Neuronal stem cell (in vitro differentiated cells): ENCODE measurements at regions not wholly inside any gene's neighbourhood (a gene's known extent, or its start where the extent isn't known, plus 50 kb on each side); places are given as distances from the start of the nearest gene placed in this dataset.
"Not testable (repeated sequence)": the region's sequence is repeated elsewhere in the genome, so short reads cannot be mapped to it uniquely, and the experiment has no call there.

ENCODE experiments used
- DNase-seq: peaks from one replicate; pipeline ENCODE4 v3.0.0-alpha.2; 2013; ENCODE audit warnings: low spot score
- H2AFZ ChIP-seq: one replicate; pipeline ENCODE4 v1.6.1; 2013; ENCODE audit warnings: mild to moderate bottlenecking, low read length, inconsistent platforms
- H2AK5ac ChIP-seq: 2 replicates; pipeline ENCODE4 v1.6.1; 2013; ENCODE audit warnings: low read depth, mild to moderate bottlenecking, inconsistent platforms, low read length, moderate library complexity, mixed read lengths
- H2BK120ac ChIP-seq: 2 replicates; pipeline ENCODE4 v1.6.1; 2013; ENCODE audit warnings: low read depth, mild to moderate bottlenecking, inconsistent platforms, low read length, moderate library complexity, mixed read lengths
- H2BK12ac ChIP-seq: one replicate; pipeline ENCODE4 v1.6.1; 2013; ENCODE audit warnings: low read length, inconsistent platforms
- H2BK15ac ChIP-seq: 2 replicates; pipeline ENCODE4 v1.6.1; 2013; ENCODE audit warnings: mild to moderate bottlenecking, low read length, inconsistent platforms, mixed read lengths
- H2BK5ac ChIP-seq: one replicate; pipeline ENCODE4 v1.6.1; 2013; ENCODE audit warnings: inconsistent platforms, mild to moderate bottlenecking, low read length, moderate library complexity
- H3K14ac ChIP-seq: one replicate; pipeline ENCODE4 v1.6.1; 2013; ENCODE audit warnings: low read length, inconsistent platforms
- H3K18ac ChIP-seq: 2 replicates; pipeline ENCODE4 v1.6.1; 2013; ENCODE audit warnings: low read length, inconsistent platforms
- H3K23ac ChIP-seq: 2 replicates; pipeline ENCODE4 v1.6.1; 2013; ENCODE audit warnings: low read depth, mild to moderate bottlenecking, mixed read lengths, low read length, inconsistent platforms; ENCODE audit not compliant: poor library complexity
- H3K27ac ChIP-seq: replicated peaks from 3 replicates; pipeline ENCODE4 v1.5.1; 2013; ENCODE audit warnings: low read length, inconsistent platforms
- H3K27me3 ChIP-seq, 3 experiments: 2 replicates each; pipeline ENCODE4 v1.6.1; 2013; ENCODE audit warnings: low read length in 3 of 3, mild to moderate bottlenecking in 2 of 3, inconsistent platforms in 1 of 3, low read depth in 1 of 3, mixed read lengths in 1 of 3, moderate library complexity in 1 of 3; ENCODE audit not compliant: control insufficient read depth in 3 of 3, insufficient read depth in 3 of 3
- H3K36me3 ChIP-seq, 2 donors: replicated peaks in 1 of 2; 2 replicates each; pipeline ENCODE4 v1.6.1; 2013; ENCODE audit warnings: low read length in 2 of 2; ENCODE audit not compliant: control insufficient read depth in 2 of 2, insufficient read depth in 2 of 2
- H3K4ac ChIP-seq: 2 replicates; pipeline ENCODE4 v1.6.1; 2013; ENCODE audit warnings: inconsistent platforms, mild to moderate bottlenecking, low read length, moderate library complexity
- H3K4me1 ChIP-seq, 2 donors: 1 replicate in 1 of 2; 2 replicates in 1 of 2; pipeline ENCODE4 v1.6.1; 2013; ENCODE audit warnings: low read length in 2 of 2, low read depth in 1 of 2; ENCODE audit not compliant: control insufficient read depth in 2 of 2, insufficient read depth in 1 of 2
- H3K4me2 ChIP-seq: one replicate; pipeline ENCODE4 v1.6.1; 2013; ENCODE audit warnings: mild to moderate bottlenecking, low read length, inconsistent platforms; ENCODE audit not compliant: insufficient read depth, poor library complexity, severe bottlenecking
- H3K4me3 ChIP-seq, 2 donors: 2 replicates each; pipeline ENCODE4 v1.5.1; 2013; ENCODE audit warnings: low read length in 2 of 2, mild to moderate bottlenecking in 2 of 2, inconsistent platforms in 1 of 2, moderate library complexity in 1 of 2
- H3K79me1 ChIP-seq: one replicate; pipeline ENCODE4 v1.6.1; 2013; ENCODE audit warnings: low read depth, mild to moderate bottlenecking, inconsistent platforms, low read length, moderate library complexity
- H3K9ac ChIP-seq: one replicate; pipeline ENCODE4 v1.6.1; 2013; ENCODE audit warnings: mild to moderate bottlenecking, low read depth, low read length, inconsistent platforms; ENCODE audit not compliant: poor library complexity
- H3K9me3 ChIP-seq, 2 donors: replicated peaks in 1 of 2; 2 replicates each; pipeline versions ENCODE3 to v1.6.1; 2013; ENCODE audit warnings: low read length in 2 of 2, mild to moderate bottlenecking in 2 of 2, inconsistent platforms in 1 of 2, low read depth in 1 of 2, mixed read lengths in 1 of 2, moderate library complexity in 1 of 2; ENCODE audit not compliant: control insufficient read depth in 2 of 2, insufficient read depth in 1 of 2
- H4K8ac ChIP-seq: one replicate; pipeline ENCODE4 v1.6.1; 2013; ENCODE audit warnings: low read depth, mild to moderate bottlenecking, inconsistent platforms, low read length, moderate library complexity
- H4K91ac ChIP-seq: one replicate; pipeline ENCODE4 v1.6.1; 2013; ENCODE audit warnings: low read length, low read depth, mild to moderate bottlenecking, inconsistent platforms; ENCODE audit not compliant: poor library complexity
- WGBS, 2 donors: extraction: QIAGEN DNeasy Blood & Tissue Kit; methylation state at CpG; one replicate each; pipeline ENCODE4 v1.1.7; 2013; ENCODE audit warnings: missing lambda C conversion rate in 2 of 2, mixed read lengths in 1 of 2; ENCODE audit not compliant: insufficient read length in 2 of 2, insufficient replicate concordance in 1 of 2; ENCODE audit errors: extremely low coverage in 2 of 2; 5-methylcytosine and 5-hydroxymethylcytosine counted together

- no CpG with 5 or more reads among the region's 5 CpGs for WGBS, 2 donors
- H2AFZ ChIP-seq, H3K4me2 ChIP-seq, H3K27ac ChIP-seq, H3K27me3 ChIP-seq, H3K23ac ChIP-seq, H2BK12ac ChIP-seq, H2BK5ac ChIP-seq, H4K8ac ChIP-seq, DNase-seq, H2BK120ac ChIP-seq, H3K4me3 ChIP-seq, H3K9me3 ChIP-seq, H3K4me1 ChIP-seq, H2BK15ac ChIP-seq, H4K91ac ChIP-seq, H3K14ac ChIP-seq, H3K79me1 ChIP-seq, H3K18ac ChIP-seq, H2AK5ac ChIP-seq, H3K9ac ChIP-seq, H3K4ac ChIP-seq, H3K36me3 ChIP-seq: not testable (repeated sequence)
Observed at GRCh38 chr15:24324096-24324495, 351.5 kb upstream of the NPAP1 start.

GRCh38 chr15:24326513-24326912 is 349.1 kb upstream of the NPAP1 start:
- no CpG with 5 or more reads among the region's 1 CpG for WGBS, 2 donors

DNA sequence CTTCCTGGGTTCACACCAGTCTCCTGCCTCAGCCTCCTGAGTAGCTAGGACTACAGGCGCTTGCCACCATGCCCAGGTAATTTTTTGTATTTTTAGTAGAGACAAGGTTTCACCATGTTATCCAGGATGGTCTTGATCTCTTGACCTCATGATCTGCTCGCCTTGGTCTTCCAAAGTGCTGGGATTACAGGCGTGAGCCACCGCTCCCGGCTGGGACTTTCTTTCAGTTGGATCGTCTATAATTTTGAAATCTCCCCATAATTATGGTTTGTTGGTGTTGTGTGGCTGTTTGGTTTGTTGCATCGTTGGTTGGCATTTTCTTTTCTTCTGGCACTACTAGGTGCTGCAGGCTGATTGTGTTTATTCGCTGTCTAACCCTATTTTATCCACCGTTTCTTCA is 343.6 kb upstream of the NPAP1 start:
- H4K8ac ChIP-seq, H3K4me1 ChIP-seq, H3K79me1 ChIP-seq, H2BK120ac ChIP-seq, H2BK15ac ChIP-seq, H3K23ac ChIP-seq, H3K9ac ChIP-seq, H3K27me3 ChIP-seq, H3K4ac ChIP-seq, H2AK5ac ChIP-seq, H2BK12ac ChIP-seq, H3K14ac ChIP-seq, H3K27ac ChIP-seq, H2BK5ac ChIP-seq, H3K4me3 ChIP-seq, H3K18ac ChIP-seq, H3K36me3 ChIP-seq, H3K9me3 ChIP-seq, DNase-seq, H4K91ac ChIP-seq, H2AFZ ChIP-seq, H3K4me2 ChIP-seq: not testable (repeated sequence)
- no CpG with 5 or more reads among the region's 9 CpGs for WGBS, 2 donors

More at GRCh38 chr15:24326513-24326912, 349.1 kb upstream of the NPAP1 start:
- H2AFZ ChIP-seq, H2BK120ac ChIP-seq, H3K4ac ChIP-seq, H2AK5ac ChIP-seq, DNase-seq, H3K9me3 ChIP-seq, H2BK15ac ChIP-seq, H3K27ac ChIP-seq, H4K91ac ChIP-seq, H3K36me3 ChIP-seq, H3K23ac ChIP-seq, H3K4me1 ChIP-seq, H4K8ac ChIP-seq, H3K14ac ChIP-seq, H3K18ac ChIP-seq, H2BK12ac ChIP-seq, H3K79me1 ChIP-seq, H3K9ac ChIP-seq, H3K4me2 ChIP-seq, H3K27me3 ChIP-seq, H2BK5ac ChIP-seq, H3K4me3 ChIP-seq: not testable (repeated sequence)

- H2BK5ac ChIP-seq, H3K79me1 ChIP-seq, H2BK12ac ChIP-seq, H4K8ac ChIP-seq, H3K9ac ChIP-seq, H3K27ac ChIP-seq, H2AK5ac ChIP-seq, H3K23ac ChIP-seq, H3K18ac ChIP-seq, H3K9me3 ChIP-seq, H2BK120ac ChIP-seq, H3K36me3 ChIP-seq, H2AFZ ChIP-seq, H3K4me3 ChIP-seq, H4K91ac ChIP-seq, H2BK15ac ChIP-seq, H3K4me2 ChIP-seq, H3K14ac ChIP-seq, DNase-seq, H3K27me3 ChIP-seq, H3K4ac ChIP-seq, H3K4me1 ChIP-seq: not testable (repeated sequence)
- no CpG with 5 or more reads among the region's 8 CpGs for WGBS, 2 donors
Observed at GRCh38 chr15:24341876-24342275, 333.7 kb upstream of the NPAP1 start.
